ENCODE measurements at regions not wholly inside any gene's neighbourhood (a gene's known extent, or its start where the extent isn't known, plus 50 kb on each side); places are given as distances from the start of the nearest gene placed in this dataset.

GRCh38 chr1:211206981-211207380, 52.2 kb upstream of the RCOR3 start (continued):
- TF ChIP-seq TCF12 (IDR thresholded peaks at IDR 0.05; ENCODE audit: low read depth, low read length), result no peak

DNA sequence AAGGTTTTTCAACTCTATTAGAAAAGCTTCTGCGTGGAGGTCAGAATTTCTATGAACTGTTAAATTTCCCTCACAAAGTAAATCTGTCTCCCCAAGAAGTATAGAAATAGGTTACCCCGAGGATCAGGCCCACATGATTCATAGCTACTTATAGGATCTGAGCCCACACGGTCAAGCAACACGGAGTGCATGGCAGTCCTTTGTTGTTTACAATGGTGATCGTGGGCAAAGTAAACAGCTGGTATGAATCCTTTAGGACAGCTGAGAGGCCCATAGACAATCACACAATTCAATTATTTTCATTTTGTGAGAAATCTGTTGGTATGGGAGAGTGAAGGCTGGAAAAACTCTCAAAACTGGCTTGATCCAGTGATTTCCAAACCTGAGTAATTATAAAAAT, 58.9 kb upstream of the RCOR3 start:
- Histone ChIP-seq H4K5ac (ENCODE audit: insufficient read length, low read depth, low read length) (no peak overlapping the region), H3K36me3 (ENCODE audit: control insufficient read depth in 2 of 4, insufficient read depth in 4 of 4, low read length in 3 of 4) (no peaks in the 10 kb centered on the region), H3K23ac (ENCODE audit: insufficient read length) (no peak overlapping the region), H3K9ac (replicated peaks in 1 of 4; ENCODE audit: extremely low read depth in 1 of 4, low read depth in 3 of 4, low read length in 3 of 4) (no peak overlapping the region), H2AFZ (ENCODE audit: low read length) (no peak overlapping the region), H4K20me1 (replicated peaks in 1 of 2; ENCODE audit: control insufficient read depth in 1 of 2, insufficient read depth in 2 of 2, low read length in 2 of 2) (no peaks in the 10 kb centered on the region), H3K79me2 (ENCODE audit: control insufficient read depth in 1 of 2, insufficient read depth in 2 of 2, low read length in 2 of 2) (no peaks in the 10 kb centered on the region), H2BK15ac (ENCODE audit: low read length) (no peak overlapping the region), H3K27ac (ENCODE audit: low read depth, low read length) (no peak overlapping the region), H2AK5ac (ENCODE audit: low read depth, low read length) (no peak overlapping the region), H2BK20ac (ENCODE audit: low read length) (no peak overlapping the region), H3K4me1 (replicated peaks in 1 of 4; ENCODE audit: control insufficient read depth in 3 of 4, insufficient read depth in 4 of 4, low read length in 3 of 4) (no peaks in the 10 kb centered on the region), H3K14ac (ENCODE audit: insufficient read length) (no peak overlapping the region), H3K27me3 (replicated peaks in 1 of 4; ENCODE audit: control insufficient read depth in 3 of 4, extremely low read depth in 1 of 4, insufficient read depth in 3 of 4, low read length in 3 of 4) (no peaks in the 10 kb centered on the region), H3K18ac (ENCODE audit: extremely low read depth, low read length) (no peak overlapping the region), H3K56ac (replicated peaks; ENCODE audit: insufficient read length, low read depth, low read length) (no peak overlapping the region), H3K79me1 (ENCODE audit: low read depth, low read length) (no peaks in the 10 kb centered on the region), H3K4me3 (ENCODE audit: extremely low read depth in 1 of 4, insufficient read depth in 2 of 4, low read depth in 3 of 4, low read length in 4 of 4) (no peak overlapping the region), H4K8ac (ENCODE audit: extremely low read depth, insufficient read depth, low read length) (no peak overlapping the region), H4K91ac (replicated peaks; ENCODE audit: insufficient read length, low read length) (no peak overlapping the region), H2BK5ac (ENCODE audit: low read depth, low read length) (no peak overlapping the region), H3K4me2 (ENCODE audit: insufficient read depth in 1 of 2, low read depth in 2 of 2, low read length in 2 of 2) (no peak overlapping the region), H2BK12ac (ENCODE audit: low read depth, low read length) (no peak overlapping the region), H2BK120ac (replicated peaks; ENCODE audit: low read depth, low read length) (no peak overlapping the region), H3K9me3 (ENCODE audit: insufficient read depth in 2 of 2, low read depth in 1 of 2, low read length in 1 of 2) (peaks cover 0 to 5% of the 10 kb centered on the region in 2 experiments; a peak in 2 of 4 replicates), H3K4ac (replicated peaks; ENCODE audit: insufficient read length, low read depth, low read length) (no peak overlapping the region), H3K23me2 (ENCODE audit: low read depth, low read length) (no peaks in the 10 kb centered on the region)
- ChIA-PET POLR2A (ENCODE audit: partially characterized antibody) (no interaction called here), CTCF (ENCODE audit: partially characterized antibody) (no interaction called here)
- DNase-seq (ENCODE audit: low read depth in 1 of 2, low spot score in 2 of 2), result no peak
- 93% methylated on average over 5 of the region's 5 CpGs; no CpG with 5 or more reads in 1 of the 2 experiments for WGBS, 2 experiments (ENCODE audit: extremely low coverage in 1 of 2, insufficient coverage in 1 of 2, insufficient read length in 1 of 2, insufficient replicate concordance in 2 of 2, low coverage in 1 of 2, low lambda C conversion rate in 2 of 2, missing lambda C conversion rate in 1 of 2)
- FAIRE-seq, result no peak
- TF ChIP-seq GABPA (IDR thresholded peaks at IDR 0.05; ENCODE audit: borderline replicate concordance, insufficient read depth, low read length) (no peak), HDAC2 (IDR thresholded peaks at IDR 0.05; ENCODE audit: borderline replicate concordance in 1 of 2, low read depth in 2 of 2, low read length in 2 of 2) (no peak), TBP (IDR thresholded peaks at IDR 0.05; ENCODE audit: low read depth, low read length) (no peak), USF2 (IDR thresholded peaks at IDR 0.05; ENCODE audit: low read length) (no peak), SRF (IDR thresholded peaks at IDR 0.05; ENCODE audit: low read depth, low read length) (no peak)

All from H1 (cell line).